Keratinocyte (primary cell): ENCODE measurements at regions not wholly inside any gene's neighbourhood (a gene's known extent, or its start where the extent isn't known, plus 50 kb on each side); places are given as distances from the start of the nearest gene placed in this dataset.

Experiments used
- EZH2 ChIP-seq: IDR thresholded peaks from one replicate; pipeline ENCODE4 v1.6.1; 2012; ENCODE audit warnings: inconsistent platforms, mild to moderate bottlenecking, low read length, moderate library complexity
- TF ChIP-seq, protein P1 (sequence below), 3 experiments: IDR thresholded peaks in 1 of 3; conservative IDR thresholded peaks in 1 of 3; optimal IDR thresholded peaks in 1 of 3; 2 replicates in 2 of 3; 3 replicates in 1 of 3; pipeline versions ENCODE3 to v1.5.1; 2011; ENCODE audit warnings: low read length in 3 of 3, mild to moderate bottlenecking in 3 of 3, moderate library complexity in 2 of 3, control low read depth in 1 of 3, inconsistent platforms in 1 of 3; ENCODE audit not compliant: insufficient read depth in 2 of 3; ENCODE audit errors: extremely low read depth in 1 of 3

DNA sequence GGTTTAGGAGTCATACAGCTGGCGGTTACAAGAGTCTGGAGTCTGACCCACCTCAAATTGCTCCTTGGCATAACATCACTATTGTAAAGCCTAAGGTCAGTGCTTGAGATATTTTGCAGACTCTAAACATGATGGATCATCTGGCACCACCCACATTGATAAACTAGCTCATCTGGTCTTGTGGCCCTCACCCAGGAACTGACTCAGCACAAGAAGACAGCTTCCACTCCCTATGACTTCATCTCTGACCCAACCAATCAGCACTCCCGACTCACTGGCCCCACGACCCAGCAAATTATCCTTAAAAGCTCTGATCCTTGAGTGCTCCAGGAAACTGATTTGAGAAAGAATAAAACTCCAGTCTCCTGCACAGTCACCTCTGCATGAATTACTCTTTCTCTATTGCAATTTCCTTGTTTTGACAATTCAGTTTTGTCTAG, 115.9 kb downstream of the CD24 start:
- TF ChIP-seq EZH2: no peak
- TF ChIP-seq, protein P1, sequence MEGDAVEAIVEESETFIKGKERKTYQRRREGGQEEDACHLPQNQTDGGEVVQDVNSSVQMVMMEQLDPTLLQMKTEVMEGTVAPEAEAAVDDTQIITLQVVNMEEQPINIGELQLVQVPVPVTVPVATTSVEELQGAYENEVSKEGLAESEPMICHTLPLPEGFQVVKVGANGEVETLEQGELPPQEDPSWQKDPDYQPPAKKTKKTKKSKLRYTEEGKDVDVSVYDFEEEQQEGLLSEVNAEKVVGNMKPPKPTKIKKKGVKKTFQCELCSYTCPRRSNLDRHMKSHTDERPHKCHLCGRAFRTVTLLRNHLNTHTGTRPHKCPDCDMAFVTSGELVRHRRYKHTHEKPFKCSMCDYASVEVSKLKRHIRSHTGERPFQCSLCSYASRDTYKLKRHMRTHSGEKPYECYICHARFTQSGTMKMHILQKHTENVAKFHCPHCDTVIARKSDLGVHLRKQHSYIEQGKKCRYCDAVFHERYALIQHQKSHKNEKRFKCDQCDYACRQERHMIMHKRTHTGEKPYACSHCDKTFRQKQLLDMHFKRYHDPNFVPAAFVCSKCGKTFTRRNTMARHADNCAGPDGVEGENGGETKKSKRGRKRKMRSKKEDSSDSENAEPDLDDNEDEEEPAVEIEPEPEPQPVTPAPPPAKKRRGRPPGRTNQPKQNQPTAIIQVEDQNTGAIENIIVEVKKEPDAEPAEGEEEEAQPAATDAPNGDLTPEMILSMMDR (optimal IDR thresholded peaks at IDR 0.05 in 1 of 3, IDR thresholded peaks at IDR 0.05 in 1 of 3, conservative IDR thresholded peaks at IDR 0.05 in 1 of 3; ENCODE audit: extremely low read depth in 1 of 3, insufficient read depth in 2 of 3, low read length in 3 of 3): no peak
